ENCODE measurements at regions not wholly inside any gene's neighbourhood (a gene's known extent, or its start where the extent isn't known, plus 50 kb on each side); places are given as distances from the start of the nearest gene placed in this dataset.
A peak's percentile ranks its signal among the peaks of the same experiment; 100 is the strongest.

GRCh38 chr16:85392756-85393673 lies 220.1 kb upstream of the GSE1 start:
- in situ Hi-C loops (cut with HindIII; ENCODE audit: low sequenced_read_pairs), result no loop called here
- no peak overlapping the region for H3K4me3 ChIP-seq (ENCODE audit: low read depth, low read length)
- DNase-seq (ENCODE audit: low read depth, low spot score), result no peak
- TF ChIP-seq, protein P1, sequence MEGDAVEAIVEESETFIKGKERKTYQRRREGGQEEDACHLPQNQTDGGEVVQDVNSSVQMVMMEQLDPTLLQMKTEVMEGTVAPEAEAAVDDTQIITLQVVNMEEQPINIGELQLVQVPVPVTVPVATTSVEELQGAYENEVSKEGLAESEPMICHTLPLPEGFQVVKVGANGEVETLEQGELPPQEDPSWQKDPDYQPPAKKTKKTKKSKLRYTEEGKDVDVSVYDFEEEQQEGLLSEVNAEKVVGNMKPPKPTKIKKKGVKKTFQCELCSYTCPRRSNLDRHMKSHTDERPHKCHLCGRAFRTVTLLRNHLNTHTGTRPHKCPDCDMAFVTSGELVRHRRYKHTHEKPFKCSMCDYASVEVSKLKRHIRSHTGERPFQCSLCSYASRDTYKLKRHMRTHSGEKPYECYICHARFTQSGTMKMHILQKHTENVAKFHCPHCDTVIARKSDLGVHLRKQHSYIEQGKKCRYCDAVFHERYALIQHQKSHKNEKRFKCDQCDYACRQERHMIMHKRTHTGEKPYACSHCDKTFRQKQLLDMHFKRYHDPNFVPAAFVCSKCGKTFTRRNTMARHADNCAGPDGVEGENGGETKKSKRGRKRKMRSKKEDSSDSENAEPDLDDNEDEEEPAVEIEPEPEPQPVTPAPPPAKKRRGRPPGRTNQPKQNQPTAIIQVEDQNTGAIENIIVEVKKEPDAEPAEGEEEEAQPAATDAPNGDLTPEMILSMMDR (IDR thresholded peaks at IDR 0.05; ENCODE audit: low read depth, low read length), result no peak

DNA sequence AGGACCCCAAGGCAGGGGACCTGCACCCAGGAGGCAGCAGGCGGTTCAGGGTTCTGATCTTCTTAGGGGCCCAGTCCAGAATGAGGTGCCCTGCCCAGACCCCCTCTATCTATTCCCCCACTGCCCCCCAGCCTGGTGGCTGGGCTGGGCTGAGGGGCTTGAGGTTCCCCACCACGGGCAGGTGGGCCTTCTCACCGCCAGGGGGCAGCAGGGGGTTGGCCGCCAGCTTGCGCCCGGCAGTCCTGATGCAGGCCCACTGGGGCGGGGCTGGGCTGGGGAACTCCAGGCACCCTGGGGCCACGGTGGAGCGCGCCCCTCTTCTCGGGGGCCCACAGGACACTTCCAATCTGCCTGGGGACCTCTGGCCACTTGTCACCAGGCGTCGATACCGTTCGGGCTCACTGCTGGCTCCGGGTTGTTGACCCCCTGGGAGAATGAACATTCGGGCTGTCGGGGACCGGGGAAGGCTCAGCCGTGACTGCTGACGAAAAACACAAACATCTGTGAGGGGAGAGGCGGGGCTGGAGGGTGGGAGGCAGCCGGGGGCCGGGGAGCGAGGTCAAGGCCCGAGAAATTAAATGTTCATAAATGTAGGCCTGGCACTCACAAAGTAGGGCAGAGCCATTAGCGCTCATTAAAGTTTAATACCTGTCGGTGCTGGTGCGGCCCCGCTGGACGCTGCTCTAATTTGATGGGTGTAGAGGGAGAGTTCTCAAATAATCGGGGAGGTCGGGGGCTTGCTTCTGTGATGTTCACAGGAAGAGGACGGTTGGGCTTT lies 219.3 kb upstream of the GSE1 start:
- TF ChIP-seq, protein P1 (IDR thresholded peaks at IDR 0.05; ENCODE audit: low read depth, low read length), result peak; percentile 83
- in situ Hi-C loops (cut with HindIII; ENCODE audit: low sequenced_read_pairs), result no loop called here
- DNase-seq (ENCODE audit: low read depth, low spot score), result peak; percentile 60
- H3K4me3 ChIP-seq (ENCODE audit: low read depth, low read length), result no peak overlapping the region

- H3K4me3 ChIP-seq (ENCODE audit: low read depth, low read length), result no peak overlapping the region
- no peak for DNase-seq (ENCODE audit: low read depth, low spot score)
- TF ChIP-seq, protein P1 (IDR thresholded peaks at IDR 0.05; ENCODE audit: low read depth, low read length), result no peak
- in situ Hi-C loops (cut with HindIII; ENCODE audit: low sequenced_read_pairs), result no loop called here
Measured at GRCh38 chr16:85394456-85395206, 218.5 kb upstream of the GSE1 start.

GRCh38 chr16:85395207-85395912 lies 217.8 kb upstream of the GSE1 start:
- DNase-seq (ENCODE audit: low read depth, low spot score), result peak; percentile 97
- TF ChIP-seq, protein P1 (IDR thresholded peaks at IDR 0.05; ENCODE audit: low read depth, low read length), result no peak
- H3K4me3 ChIP-seq (ENCODE audit: low read depth, low read length), result no peak overlapping the region
- in situ Hi-C loops (cut with HindIII; ENCODE audit: low sequenced_read_pairs), result no loop called here

GRCh38 chr16:85395913-85396878 lies 216.9 kb upstream of the GSE1 start:
- in situ Hi-C loops (cut with HindIII; ENCODE audit: low sequenced_read_pairs), result no loop called here
- TF ChIP-seq, protein P1 (IDR thresholded peaks at IDR 0.05; ENCODE audit: low read depth, low read length), result no peak
- DNase-seq (ENCODE audit: low read depth, low spot score), result no peak
- no peak overlapping the region for H3K4me3 ChIP-seq (ENCODE audit: low read depth, low read length)

Measured in astrocyte of the spinal cord (primary cell).